ENCODE measurements at regions not wholly inside any gene's neighbourhood (a gene's known extent, or its start where the extent isn't known, plus 50 kb on each side); places are given as distances from the start of the nearest gene placed in this dataset.

DNA sequence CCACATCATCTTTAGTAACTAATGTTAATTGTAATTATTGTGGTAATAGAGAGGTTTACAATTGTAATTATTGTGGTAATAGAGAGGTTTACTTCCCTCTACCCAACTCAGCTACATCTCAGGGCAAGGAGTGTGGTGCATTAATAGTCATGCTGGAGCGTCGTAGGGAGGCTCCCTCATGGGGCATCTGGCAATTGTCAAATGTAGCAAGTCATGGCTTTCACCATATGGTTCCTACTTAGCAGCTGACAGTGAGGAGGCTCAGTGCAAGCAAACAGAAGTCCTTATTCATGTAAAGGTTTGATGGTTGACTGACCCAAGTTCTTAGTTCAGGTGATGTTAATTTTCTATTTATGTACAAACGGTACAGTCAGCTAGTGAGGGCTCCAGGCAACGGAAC lies 1012.0 kb downstream of the FLRT2 start:
- no peak for DNase-seq

GRCh38 chr14:86540636-86541247 lies 1010.8 kb downstream of the FLRT2 start:
- no peak for DNase-seq

- no peak for DNase-seq
Measured at GRCh38 chr14:86539361-86540070, 1009.6 kb downstream of the FLRT2 start.

- no peak for DNase-seq
Measured at GRCh38 chr14:86533834-86534233, 1003.9 kb downstream of the FLRT2 start.

- no peak for DNase-seq
Measured at GRCh38 chr14:86532219-86532618, 1002.3 kb downstream of the FLRT2 start.

- DNase-seq, result no peak
Measured at GRCh38 chr14:86530457-86530856, 1000.5 kb downstream of the FLRT2 start.

- DNase-seq, result no peak
Measured at GRCh38 chr14:86527312-86527711, 997.4 kb downstream of the FLRT2 start.

DNA sequence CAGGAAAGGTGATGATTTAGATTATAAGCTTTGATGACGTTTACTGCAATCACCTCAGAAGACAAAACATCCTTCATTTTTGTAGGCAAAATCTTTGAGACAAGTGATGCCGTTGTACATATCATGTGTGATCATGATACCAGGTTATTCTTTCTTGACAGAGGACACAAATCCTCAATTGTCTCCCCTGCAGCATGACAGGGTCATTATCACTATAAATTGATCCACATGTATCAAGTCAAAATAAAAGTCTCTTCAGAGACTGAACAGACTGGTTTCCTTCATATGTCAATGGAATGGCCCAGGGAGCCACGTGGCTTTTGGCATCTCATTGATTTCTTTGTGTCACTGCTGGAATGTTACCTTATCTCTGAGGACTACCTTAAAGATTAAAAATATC lies 995.7 kb downstream of the FLRT2 start:
- no peak for DNase-seq

DNA sequence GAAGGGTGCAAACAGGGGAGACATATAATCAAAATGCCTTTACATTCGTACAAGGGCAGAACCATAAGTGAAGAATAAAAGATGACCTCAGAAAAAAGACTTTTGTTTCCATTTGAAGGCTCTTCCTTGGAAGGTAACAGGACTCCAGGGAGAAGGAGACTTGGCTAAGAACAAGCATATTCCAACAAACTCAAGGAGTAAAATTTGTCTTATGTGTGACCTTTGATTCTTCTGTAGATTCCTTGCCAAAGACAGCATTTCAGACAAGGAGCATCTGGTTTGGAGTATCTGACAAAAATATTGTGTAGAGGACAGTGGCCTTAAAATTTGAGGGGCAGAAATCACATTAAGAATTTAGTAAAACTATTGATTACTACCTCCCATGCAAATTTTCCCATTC lies 991.9 kb downstream of the FLRT2 start:
- DNase-seq, result no peak

DNA sequence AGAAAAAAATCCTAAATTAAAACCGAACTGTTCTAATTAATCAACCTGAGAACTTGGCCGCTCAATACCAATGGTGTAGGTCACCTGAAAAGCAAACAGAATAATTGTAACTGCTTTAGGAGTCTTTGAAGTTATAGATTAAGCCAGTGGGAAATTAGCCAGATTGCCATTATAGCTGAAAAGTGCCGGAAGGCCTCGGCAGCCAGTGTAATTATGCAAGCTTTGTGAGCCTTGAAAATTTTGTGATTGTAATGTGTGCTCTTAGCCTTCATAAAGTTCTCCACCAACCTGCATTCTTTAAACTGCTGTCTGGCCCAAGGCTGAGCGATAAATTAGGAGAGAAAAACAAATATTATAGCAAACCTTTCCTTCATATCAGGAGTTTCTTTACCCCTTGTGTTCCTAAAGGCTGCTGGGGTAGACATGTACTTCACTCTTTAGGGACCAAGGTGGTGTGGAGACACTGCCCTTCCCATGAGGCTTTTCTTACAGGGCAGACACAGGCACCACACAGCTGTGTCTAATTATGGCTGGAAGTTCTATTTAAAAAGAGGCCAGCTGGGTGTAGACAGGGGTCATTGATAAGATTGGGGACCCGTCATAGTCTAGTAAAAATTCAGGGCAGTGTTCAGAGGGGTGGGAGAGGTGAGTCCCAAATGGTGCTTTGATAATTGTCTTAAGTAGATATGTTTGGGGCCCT lies 991.2 kb downstream of the FLRT2 start:
- no peak for DNase-seq

GRCh38 chr14:86518298-86518697 lies 988.4 kb downstream of the FLRT2 start:
- DNase-seq, result no peak

DNA sequence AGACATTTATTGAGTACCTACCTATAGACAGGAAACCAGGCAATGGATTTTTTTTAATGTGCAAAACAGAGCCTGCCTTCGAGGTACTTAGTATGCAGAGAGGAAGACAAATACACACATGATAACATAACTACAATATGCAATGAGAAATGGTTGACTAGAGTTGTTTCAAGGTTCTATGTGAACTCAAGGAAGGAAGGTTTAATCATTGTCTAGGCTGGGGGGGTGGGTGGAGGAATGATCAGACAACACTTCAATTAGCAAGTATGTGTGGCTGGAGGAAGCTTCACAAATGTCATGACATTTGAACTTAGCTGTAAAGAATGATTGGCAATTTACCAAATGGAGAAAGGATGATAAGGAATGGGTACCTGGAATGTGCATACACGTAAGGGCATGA lies 985.3 kb downstream of the FLRT2 start:
- no peak for DNase-seq

- no peak for DNase-seq
Measured at GRCh38 chr14:86513564-86513963, 983.6 kb downstream of the FLRT2 start.

DNA sequence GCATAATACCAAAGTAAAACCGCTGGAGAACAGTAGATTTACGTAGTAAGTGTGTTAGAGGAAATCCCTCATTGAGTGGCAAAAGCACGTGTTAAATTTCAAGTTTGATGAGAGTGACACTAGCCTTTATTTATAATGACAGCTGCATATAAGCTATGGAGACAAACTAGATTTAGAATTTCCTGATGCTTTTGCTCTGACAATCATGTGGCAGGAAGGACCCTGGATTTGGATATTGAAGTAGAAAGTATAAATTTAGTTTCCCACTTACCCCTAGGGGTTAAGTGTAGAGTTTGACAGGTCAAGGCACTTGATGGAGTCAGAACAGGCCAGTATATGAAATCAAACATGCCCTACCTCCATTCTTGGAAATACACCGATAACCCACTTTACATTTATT lies 983.1 kb downstream of the FLRT2 start:
- no peak for DNase-seq

DNA sequence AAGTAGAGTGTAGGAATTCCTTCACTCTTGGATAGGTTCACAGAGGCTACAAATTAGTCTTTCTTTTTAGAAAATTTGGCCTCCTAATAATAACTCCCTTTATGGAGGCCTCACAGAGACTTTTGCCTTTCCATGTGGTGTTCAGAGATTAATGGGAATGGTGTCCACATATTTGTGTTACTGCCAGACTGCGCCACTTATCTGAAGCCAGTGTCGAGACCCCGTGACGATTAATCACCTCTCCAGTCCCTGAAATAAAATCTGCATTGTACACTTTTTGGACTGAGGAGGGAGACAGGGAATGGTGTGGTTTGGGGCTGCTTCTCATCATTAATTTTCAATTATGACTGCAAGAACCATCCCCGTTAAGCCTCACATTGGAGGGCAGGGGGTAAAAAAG lies 980.5 kb downstream of the FLRT2 start:
- no peak for DNase-seq

GRCh38 chr14:86505808-86506207 lies 975.9 kb downstream of the FLRT2 start:
- no peak for DNase-seq

- DNase-seq, result peak; percentile 12 to 16
Measured at GRCh38 chr14:86501611-86502010, 971.7 kb downstream of the FLRT2 start.

DNA sequence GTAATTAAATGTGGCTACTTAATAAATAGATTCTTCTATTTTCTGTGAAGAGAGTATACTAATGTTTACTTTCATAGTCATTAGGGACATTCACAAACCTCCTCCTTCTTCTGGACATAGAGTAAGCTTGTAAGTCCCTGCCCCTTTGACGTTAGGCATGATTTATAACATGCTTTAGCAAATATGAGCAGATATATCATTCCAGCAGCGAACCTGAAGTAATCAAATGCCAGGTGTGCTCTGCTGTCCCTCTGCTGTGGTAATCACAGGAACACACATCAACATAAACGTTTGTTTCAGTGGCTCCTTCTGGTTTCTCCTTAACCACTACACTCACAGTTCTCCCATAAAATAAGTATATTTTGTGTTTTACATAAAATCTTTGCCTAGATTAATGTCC lies 961.8 kb downstream of the FLRT2 start:
- no peak for DNase-seq

DNA sequence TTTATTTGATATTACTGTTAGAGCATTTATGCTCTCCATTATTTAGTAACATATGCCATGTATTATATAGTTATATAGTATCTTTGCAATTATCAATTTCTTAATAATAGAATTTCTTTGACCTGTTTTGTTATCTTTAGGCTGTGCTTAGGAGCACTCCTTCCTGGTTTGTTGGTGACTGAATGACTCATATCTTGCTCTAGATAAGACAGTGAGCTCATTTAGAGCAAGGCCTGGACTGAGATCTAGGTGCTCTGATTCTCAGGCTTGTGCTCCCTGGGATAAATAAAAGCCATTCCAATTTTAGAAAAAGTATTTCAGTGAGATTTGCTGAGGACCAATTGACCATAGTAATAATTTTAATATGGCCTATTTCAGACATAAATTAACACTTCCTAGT lies 951.2 kb downstream of the FLRT2 start:
- no peak for DNase-seq

GRCh38 chr14:86464341-86464740 lies 934.4 kb downstream of the FLRT2 start:
- DNase-seq, result no peak

GRCh38 chr14:86462193-86462753 lies 932.3 kb downstream of the FLRT2 start:
- no peak for DNase-seq

DNA sequence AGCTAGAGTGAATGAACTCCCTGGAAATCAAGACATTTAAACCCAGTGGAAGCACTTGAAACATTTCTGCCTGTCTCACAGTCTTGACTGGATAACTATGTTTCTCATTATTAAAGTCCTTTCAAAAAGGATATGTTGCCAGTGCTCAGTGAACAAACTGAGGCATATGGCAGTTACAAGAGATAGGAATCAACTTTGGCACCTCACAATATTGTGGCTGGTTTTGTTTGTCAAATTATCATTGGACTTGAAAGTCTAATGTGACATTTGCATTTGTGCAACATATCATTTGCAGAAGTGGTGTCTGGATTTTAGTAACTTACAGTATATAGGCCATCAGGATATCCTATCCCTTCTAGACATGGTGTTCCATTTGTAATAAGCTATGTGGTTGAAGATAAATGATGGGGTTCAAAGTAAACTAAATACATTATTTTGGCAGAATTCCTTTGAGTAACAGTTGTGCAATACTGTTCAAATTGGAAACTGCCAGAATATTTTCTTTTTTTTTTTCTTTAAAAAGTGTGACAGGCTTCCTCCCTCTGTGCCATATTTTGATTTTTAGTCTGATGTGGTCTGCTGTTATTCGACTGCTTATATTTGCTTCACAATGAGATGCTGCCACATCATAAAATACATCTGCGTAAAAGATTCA lies 927.7 kb downstream of the FLRT2 start:
- DNase-seq, result no peak

- no peak for DNase-seq
Measured at GRCh38 chr14:86450085-86450484, 920.1 kb downstream of the FLRT2 start.

Measured in CD4-positive, alpha-beta T cell treated with Interleukin-4 for 1 hour (primary cell).